ENCODE measurements at regions not wholly inside any gene's neighbourhood (a gene's known extent, or its start where the extent isn't known, plus 50 kb on each side); places are given as distances from the start of the nearest gene placed in this dataset.
A peak's percentile ranks its signal among the peaks of the same experiment; 100 is the strongest.

- no peak for DNase-seq (ENCODE audit: low spot score)
Measured at GRCh38 chr2:129892773-129893172, 86.7 kb upstream of the RAB6C start.

- no peak for DNase-seq (ENCODE audit: low spot score)
Measured at GRCh38 chr2:129893244-129893643, 86.2 kb upstream of the RAB6C start.

- no peak for DNase-seq (ENCODE audit: low spot score)
Measured at GRCh38 chr2:129894616-129895015, 84.8 kb upstream of the RAB6C start.

GRCh38 chr2:129895061-129895460 is 84.4 kb upstream of the RAB6C start:
- DNase-seq (ENCODE audit: low spot score) = no peak

DNA sequence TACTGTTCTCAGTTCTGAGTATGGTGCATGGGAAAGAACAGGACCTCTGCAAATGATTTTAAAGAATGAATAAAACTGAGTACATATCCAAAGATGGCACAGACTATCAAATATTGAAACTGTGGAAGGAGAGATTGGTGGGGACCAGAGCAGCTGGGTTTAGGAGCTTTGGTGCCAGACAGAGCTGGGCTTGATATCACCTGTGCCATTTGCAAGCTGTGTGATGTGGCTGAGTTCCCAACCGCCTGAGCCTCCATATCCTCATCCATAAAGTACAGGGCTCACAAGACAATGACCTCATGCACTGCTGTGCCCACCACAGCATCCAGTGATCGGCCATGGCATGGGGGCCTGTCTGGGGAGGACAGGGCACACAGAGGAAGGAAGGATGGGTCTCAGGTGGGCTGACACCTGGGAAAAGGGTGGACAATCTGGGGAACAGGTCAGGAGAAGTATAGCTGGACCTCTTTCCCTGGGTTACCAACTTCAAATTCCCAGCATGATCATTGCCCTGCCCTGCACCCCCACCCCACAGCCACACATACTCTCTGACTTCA is 83.9 kb upstream of the RAB6C start:
- no peak for DNase-seq (ENCODE audit: low spot score)

- no peak for DNase-seq (ENCODE audit: low spot score)
Measured at GRCh38 chr2:129896226-129897100, 83.0 kb upstream of the RAB6C start.

DNA sequence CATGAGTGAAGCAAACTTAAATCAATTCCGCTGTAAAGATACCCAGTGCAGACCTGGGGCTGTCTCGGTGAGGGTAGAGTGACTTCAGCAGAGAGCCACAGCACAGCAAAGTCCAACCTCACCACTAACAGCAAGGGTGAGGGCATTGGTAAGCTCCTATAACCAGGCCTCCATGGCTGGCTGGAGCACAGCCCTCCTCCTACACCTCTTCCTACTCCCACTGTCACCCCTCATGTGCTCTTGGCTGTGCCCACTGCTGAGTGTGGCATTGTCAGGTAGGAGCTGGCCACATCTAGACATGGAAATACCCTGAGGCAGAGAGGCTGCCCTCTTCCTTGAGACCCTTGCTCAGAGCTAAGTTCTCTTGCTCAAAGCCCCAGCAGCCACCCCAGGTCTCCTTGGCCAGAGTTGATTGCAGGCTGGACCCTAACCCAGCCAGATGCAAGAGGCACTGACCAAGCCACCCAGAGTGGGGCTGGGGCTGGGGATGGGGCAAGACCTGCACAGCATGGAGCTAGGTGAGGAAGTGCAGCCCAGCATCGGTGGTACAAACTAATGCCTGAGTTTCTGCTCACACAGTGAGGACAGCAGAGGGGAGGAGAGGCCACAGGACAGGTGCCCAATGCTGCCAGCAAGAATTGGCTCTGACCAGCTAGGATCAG is 77.6 kb upstream of the RAB6C start:
- DNase-seq (ENCODE audit: low spot score) = no peak

DNA sequence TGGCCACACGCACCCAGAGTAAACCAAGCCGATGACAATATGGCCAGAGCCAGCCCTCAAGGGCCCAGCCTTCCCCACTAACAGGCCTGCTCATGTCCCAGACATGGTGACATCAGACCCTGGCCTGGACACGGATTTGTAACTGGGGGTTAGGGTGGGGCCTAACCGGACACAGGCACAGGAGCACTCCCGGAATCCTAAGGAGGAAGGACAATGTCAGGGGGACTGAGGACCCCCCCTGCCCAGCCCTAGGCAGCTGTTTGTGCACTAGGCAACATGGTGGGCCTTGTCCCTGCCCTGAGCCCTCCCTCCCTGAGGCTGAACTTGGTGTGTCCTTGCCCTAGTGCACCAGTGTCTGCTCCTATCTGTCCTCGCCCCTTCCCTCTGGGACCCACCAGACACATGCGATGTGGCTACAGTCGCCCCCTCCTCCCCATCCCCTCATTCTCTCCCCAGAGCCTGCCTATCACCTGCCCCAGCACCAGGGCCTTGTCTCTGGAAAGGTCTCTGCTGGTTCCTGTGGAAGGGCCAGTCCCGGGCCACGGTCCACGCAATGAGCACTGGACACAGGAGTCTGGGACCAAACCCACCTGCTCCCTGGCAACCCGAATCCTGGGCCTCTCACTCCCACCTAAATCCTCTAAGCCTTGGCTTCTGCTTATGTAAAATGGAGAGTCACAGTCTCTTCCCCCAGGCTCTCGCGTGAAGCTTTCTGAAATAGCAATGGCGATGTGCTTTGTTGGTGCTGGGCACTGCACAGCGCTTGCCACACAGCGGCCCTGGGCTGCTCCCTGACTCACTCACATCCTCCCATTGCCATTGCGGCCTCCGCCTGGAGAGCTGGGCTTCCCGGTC is 76.5 kb upstream of the RAB6C start:
- no peak for DNase-seq (ENCODE audit: low spot score)

DNA sequence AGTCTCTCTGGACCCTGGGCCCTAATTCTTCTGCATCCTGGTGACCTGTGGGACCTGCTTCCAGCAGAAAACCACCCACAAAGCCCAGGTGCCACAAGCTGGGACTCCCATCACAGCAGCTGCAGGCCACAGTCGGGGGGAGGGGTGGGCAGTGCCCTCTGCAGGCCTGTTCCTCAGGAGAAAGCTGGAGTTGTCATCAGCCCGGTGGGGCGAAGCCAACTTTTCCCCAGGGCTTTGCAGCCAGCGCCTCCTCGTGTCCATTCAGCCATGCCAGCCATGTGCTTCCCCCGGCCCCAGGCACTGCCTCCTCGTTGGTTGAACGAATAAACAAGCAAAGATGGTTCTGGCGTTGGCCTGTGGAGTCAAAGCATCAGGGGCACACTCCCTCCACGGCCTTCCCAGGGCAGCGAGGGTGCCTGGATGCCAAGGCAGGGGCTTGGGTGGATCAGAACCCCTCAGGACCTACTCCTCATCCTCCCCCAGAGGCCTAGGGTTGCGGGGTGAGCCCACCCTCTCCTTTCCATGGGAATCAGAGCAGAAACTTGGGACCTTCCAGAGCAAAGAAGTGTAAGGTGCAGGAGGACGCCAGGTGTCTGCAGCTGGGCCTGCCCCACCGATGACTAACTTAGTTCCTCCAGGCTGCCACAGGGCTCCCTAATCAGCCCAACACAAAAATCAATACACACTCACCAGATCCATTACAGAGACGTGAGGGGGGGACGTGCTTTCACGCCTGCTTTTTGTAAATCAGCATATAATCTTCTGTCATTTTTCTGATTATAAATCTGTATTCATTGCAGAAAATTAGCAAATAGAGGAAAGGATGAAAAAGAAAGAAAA is 75.7 kb upstream of the RAB6C start:
- peak; percentile 33 for DNase-seq (ENCODE audit: low spot score)

- DNase-seq (ENCODE audit: low spot score) = no peak
Measured at GRCh38 chr2:129904532-129905446, 74.7 kb upstream of the RAB6C start.

DNA sequence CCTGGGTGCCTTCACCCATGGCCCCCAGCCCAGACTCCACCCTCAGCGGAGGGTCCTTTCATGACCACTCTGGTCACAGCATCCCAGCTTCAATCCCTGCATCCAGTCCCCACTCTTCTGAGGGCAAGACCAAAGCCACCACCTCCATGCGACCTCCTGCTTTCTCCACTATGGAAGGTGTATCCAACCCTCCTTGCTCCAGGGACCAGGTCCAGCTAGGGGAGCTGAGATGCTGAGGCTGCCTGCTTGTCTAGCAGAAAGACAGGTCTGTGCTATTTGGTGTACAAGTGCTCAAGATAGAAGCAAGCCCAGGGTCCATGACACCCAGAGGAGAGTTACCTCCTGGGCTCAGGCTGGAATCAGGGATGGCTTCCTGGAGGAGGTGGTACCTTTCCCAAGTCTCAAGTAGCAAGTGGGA is 73.8 kb upstream of the RAB6C start:
- DNase-seq (ENCODE audit: low spot score) = no peak

GRCh38 chr2:129906139-129906860 is 73.2 kb upstream of the RAB6C start:
- DNase-seq (ENCODE audit: low spot score) = no peak

DNA sequence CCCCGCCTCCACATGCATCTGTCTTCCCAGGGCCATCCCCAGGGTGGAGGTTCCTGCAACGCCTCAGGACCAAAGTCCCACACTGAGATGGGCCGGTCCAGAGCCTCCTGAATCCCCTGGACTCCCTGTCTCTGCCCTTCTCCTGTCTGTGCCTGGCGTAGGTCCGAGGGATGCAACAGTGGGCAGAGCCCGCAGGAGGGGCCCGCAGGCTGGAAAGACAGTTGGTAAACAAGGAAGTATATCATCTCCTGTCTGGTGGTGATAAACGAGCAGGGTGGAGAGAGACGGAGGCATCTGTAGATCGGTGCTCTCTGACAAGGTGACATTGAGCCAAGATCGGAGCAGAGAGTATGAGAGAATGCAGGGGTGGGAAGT is 72.6 kb upstream of the RAB6C start:
- DNase-seq (ENCODE audit: low spot score) = no peak

- no peak for DNase-seq (ENCODE audit: low spot score)
Measured at GRCh38 chr2:129907256-129907998, 72.0 kb upstream of the RAB6C start.

- no peak for DNase-seq (ENCODE audit: low spot score)
Measured at GRCh38 chr2:129908721-129909373, 70.6 kb upstream of the RAB6C start.

GRCh38 chr2:129909651-129910418 is 69.6 kb upstream of the RAB6C start:
- DNase-seq (ENCODE audit: low spot score) = no peak
